Neural progenitor cell (in vitro differentiated cells): ENCODE measurements at regions not wholly inside any gene's neighbourhood (a gene's known extent, or its start where the extent isn't known, plus 50 kb on each side); places are given as distances from the start of the nearest gene placed in this dataset.

Experiments used
- CTCF ChIP-seq: fragments of 200-600 bp; sonication (generic); IDR thresholded peaks from 2 replicates; pipeline ENCODE4 v1.5.1; 2017; ENCODE audit warnings: antibody characterized with exemption, mild to moderate bottlenecking
- EZH2 ChIP-seq: fragments of 200-600 bp; sonication (generic); IDR thresholded peaks from 2 replicates; pipeline ENCODE4 v1.6.1; 2017; ENCODE audit warnings: antibody characterized with exemption, mild to moderate bottlenecking, moderate library complexity
- EZH2phosphoT487 ChIP-seq: fragments of 200-600 bp; sonication (generic); IDR thresholded peaks from 2 replicates; pipeline ENCODE4 v1.6.1; 2017; ENCODE audit warnings: antibody characterized with exemption

GRCh38 chr10:22823109-22823508, 104.7 kb upstream of the ARMC3 start:
- no peak for TF ChIP-seq CTCF
- no peak for TF ChIP-seq EZH2
- TF ChIP-seq EZH2phosphoT487 = no peak
